Lower leg skin (tissue), 4 donors: ENCODE measurements at regions not wholly inside any gene's neighbourhood (a gene's known extent, or its start where the extent isn't known, plus 50 kb on each side); places are given as distances from the start of the nearest gene placed in this dataset.

Source experiments
- DNase-seq, 2 donors: peaks; one replicate each; pipeline ENCODE4 v3.0.0-alpha.2; 2019; ENCODE audit warnings: low spot score in 2 of 2
- H3K4me3 ChIP-seq: fragments of 200-600 bp; sonication (generic); 2 replicates; pipeline ENCODE4 v1.5.1; 2017; ENCODE audit warnings: mild to moderate bottlenecking, low read depth; ENCODE audit not compliant: poor library complexity, severe bottlenecking
- CTCF ChIP-seq, 3 donors: fragments of 450-650 bp; IDR thresholded peaks; one replicate each; pipeline ENCODE4 v1.5.1; 2016; ENCODE audit warnings: antibody characterized with exemption in 3 of 3, mild to moderate bottlenecking in 3 of 3, moderate library complexity in 2 of 3
- POLR2A ChIP-seq, 2 donors: fragments of 450-650 bp; IDR thresholded peaks; one replicate each; pipeline ENCODE4 v1.6.1; 2016 to 2017; ENCODE audit warnings: antibody characterized with exemption in 2 of 2, mild to moderate bottlenecking in 1 of 2, moderate library complexity in 1 of 2
- WGBS, 2 donors: methylation state at CpG; one replicate each; pipeline ENCODE4 v1.1.5; 2018; 5-methylcytosine and 5-hydroxymethylcytosine counted together
- intact Hi-C: fragments of 100-400 bp; cut with DNase I; formaldehyde crosslinking; loops from one replicate; pipeline ENCODE4 v1.15.0; 2023; ENCODE audit warnings: low total_unique reads

GRCh38 chr6:87784051-87784450 is 82.0 kb upstream of the AKIRIN2 start:
- H3K4me3 ChIP-seq = no peak overlapping the region
- no peak for DNase-seq
- no peak for TF ChIP-seq CTCF (IDR thresholded peaks at IDR 0.05)
- intact Hi-C loops = no loop called here

GRCh38 chr6:87779542-87779941 is 77.5 kb upstream of the AKIRIN2 start:
- no peak overlapping the region for H3K4me3 ChIP-seq
- no peak for TF ChIP-seq CTCF (IDR thresholded peaks at IDR 0.05)
- TF ChIP-seq POLR2A (IDR thresholded peaks at IDR 0.05) = no peak
- DNase-seq = no peak
- intact Hi-C loops = no loop called here
- 90 to 95% methylated on average over 2 of the region's 2 CpGs for WGBS, 2 donors

- WGBS, 2 donors = 53 to 60% methylated on average over 6 of the region's 6 CpGs
- TF ChIP-seq POLR2A (IDR thresholded peaks at IDR 0.05) = no peak
- no peak overlapping the region for H3K4me3 ChIP-seq
- intact Hi-C loops = no loop called here
- DNase-seq = no peak
Observed at GRCh38 chr6:87772597-87773530, 70.8 kb upstream of the AKIRIN2 start.

GRCh38 chr6:87767478-87767877 is 65.4 kb upstream of the AKIRIN2 start:
- TF ChIP-seq POLR2A (IDR thresholded peaks at IDR 0.05) (no peak), CTCF (IDR thresholded peaks at IDR 0.05) (no peak)
- intact Hi-C loops = no loop called here
- no peak for DNase-seq
- H3K4me3 ChIP-seq = no peak overlapping the region
- WGBS, 2 donors = 86 to 90% methylated on average over 10 of the region's 10 CpGs

GRCh38 chr6:87766211-87766610 is 64.2 kb upstream of the AKIRIN2 start:
- intact Hi-C loops = no loop called here
- TF ChIP-seq POLR2A (IDR thresholded peaks at IDR 0.05) (no peak), CTCF (IDR thresholded peaks at IDR 0.05) (no peak)
- no peak for DNase-seq
- H3K4me3 ChIP-seq = no peak overlapping the region
- 93 to 95% methylated on average over 2 of the region's 2 CpGs for WGBS, 2 donors

- intact Hi-C loops = no loop called here
- no peak for DNase-seq
- TF ChIP-seq CTCF (IDR thresholded peaks at IDR 0.05) = no peak
- 68 to 70% methylated on average over 4 of the region's 4 CpGs for WGBS, 2 donors
- H3K4me3 ChIP-seq = no peak overlapping the region
Observed at GRCh38 chr6:87763901-87764300, 61.9 kb upstream of the AKIRIN2 start.
